EL (cell line): ENCODE measurements at regions not wholly inside any gene's neighbourhood (a gene's known extent, or its start where the extent isn't known, plus 50 kb on each side); places are given as distances from the start of the nearest gene placed in this dataset.
"Not testable (repeated sequence)": the region's sequence is repeated elsewhere in the genome, so short reads cannot be mapped to it uniquely, and the experiment has no call there.

Experiments
- DNase-seq: peaks from one replicate; pipeline ENCODE4 v3.0.0-alpha.2; 2016

DNA sequence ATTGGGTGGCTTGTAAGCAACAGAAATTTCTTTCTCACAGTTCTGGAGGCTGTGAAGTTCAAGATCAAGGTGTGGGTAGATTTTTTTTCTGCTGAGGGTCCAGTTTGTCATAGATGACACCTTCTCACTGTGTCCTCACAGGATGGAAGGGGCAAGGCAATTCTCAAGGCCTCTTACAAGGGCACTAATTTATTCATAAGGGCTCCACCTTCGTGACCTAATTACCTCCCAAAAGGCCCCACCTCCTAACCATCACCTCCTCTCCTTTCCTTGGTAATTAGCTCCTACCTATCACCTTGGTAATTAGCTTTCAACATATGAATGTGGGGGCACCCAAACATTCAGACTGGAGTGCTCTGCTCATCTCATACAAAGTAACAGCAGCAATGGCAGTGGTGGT is 92.3 kb upstream of the CD44 start:
- DNase-seq = no peak

DNA sequence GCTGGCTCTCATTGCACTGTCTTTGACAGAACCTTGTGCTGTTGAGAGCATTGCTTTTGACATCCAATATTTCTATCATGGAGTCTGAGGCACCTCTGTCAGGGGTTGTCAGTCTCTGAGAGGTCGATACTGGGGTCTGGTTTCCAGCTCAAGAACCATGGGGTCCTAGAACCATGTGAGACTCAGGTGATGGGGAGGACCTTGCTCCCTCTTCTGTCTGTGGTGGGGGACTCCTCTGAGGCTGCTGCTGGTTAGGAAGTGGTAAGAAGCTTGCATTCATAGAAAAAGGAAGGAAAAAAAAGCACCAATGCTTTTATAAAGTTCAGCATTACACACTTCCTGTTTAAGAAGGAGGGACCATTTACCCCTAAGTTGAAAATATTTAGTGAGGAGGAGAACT is 91.8 kb upstream of the CD44 start:
- DNase-seq = no peak

DNA sequence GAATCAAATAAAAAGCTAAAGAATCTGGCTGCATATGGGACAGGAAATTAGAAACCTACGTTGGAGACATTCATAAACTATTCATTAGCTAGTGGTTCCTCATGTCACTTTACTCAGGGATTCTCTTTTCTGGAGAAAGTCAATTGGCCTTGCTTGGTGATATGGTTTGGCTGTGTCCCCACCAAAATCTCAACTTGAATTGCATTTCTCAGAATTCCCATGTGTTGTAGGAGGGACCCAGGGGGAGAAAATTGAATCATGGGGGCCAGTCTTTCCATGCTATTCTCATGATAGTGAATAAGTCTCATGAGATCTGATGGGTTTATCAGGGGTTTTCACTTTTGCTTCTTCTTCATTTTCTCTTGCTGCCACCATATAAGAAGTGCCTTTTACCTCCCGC is 91.2 kb upstream of the CD44 start:
- no peak for DNase-seq

DNA sequence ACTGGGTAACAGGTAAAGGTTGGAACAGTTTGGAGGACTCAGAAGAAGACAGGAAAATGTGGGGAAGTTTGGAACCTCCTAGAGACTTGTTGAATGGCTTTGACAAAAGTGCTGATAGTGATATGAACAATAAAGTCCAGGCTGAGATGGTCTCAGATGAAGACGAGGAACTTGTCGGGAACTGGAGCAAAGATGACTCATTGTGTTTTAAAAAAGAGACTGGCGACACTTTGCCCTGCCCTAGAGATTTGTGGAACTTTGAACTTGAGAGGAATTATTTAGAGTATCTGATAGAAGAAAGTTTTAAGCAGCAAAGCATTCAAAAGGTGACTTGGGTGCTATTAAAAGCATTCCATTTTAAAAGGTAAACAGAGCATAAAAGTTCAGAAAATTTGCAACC is 90.6 kb upstream of the CD44 start:
- not testable (repeated sequence) for DNase-seq

DNA sequence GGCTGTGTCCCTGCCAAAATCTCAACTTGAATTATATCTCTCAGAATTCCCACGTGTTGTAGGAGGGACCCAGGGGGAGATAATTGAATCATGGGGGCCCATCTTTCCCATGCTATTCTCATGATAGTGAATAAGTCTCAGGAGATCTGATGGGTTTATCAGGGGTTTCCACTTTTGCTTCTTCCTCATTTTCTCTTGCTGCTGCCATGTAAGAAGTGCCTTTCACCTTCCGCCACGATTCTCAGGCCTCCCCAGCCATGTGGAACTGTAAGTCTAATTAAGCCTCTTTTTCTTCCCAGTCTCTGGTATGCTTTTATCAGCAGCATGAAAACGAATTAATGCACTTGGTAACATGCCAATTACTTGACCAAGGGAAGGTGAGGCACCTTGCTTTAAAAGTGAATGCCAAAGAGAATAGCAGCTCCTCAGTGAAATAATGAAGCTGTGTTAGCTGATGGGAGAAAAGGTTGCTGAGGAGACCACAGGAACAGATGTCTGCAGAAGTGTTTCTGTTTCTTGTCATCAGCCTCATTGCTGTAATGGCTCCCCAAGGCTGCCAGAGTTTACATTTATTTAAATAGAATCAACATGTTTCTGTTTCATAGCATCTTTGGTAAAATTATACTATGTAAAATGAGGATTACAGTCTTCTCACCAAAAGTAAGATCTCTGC is 89.0 kb upstream of the CD44 start:
- DNase-seq = no peak

DNA sequence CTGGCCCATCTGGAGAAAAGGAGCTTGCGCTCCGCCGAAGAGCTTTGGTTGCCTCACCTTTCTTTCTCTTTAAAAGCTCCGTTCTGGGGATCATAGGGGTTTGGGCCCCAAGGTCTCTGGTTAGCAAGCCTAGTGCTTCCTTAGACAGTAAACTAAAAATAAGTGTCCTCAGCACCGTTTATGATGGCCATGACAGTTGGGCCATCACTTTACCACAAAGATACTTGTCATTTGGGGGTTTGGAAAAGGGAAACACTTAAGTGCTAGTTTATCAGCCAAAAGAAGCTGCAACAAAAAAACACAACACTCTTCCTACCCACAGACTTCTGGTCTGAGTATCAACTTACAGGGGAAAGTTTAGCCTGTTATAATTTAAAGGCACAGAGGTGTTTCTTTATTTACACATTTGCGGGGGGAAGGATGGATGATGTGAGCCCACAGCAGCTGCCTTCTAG is 88.4 kb upstream of the CD44 start:
- no peak for DNase-seq

DNA sequence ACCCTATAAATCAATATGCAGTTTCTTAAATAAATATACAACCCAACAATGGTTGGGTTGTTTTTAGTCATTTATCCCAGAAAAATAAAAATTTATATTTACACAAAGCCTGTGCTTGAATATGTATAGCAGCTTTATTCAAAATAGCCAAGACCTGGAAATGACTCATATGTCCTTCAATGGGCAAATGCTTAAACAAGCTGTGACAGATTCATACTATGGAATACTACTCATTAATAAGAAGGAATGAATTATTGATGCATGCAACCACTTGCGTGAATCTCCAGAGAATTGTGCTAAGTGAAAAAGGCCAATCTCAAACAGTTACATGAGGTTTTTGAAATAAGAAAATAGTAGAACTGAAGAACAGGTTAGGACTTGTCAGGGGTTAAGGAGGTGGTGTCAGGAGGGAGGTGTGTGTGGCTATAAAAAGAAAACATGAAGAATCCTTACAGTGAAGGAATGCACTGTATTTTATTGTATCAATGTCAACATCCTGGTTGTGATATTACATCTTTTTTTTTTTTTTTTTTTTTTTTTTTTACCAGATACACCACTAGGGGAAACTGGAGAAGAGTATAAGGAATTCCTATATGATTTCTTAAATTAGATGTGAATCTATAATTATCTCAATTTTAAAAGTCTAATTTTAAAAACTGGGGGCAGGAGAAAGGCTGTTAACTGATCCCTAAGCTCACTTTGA is 82.4 kb upstream of the CD44 start:
- DNase-seq = no peak

DNA sequence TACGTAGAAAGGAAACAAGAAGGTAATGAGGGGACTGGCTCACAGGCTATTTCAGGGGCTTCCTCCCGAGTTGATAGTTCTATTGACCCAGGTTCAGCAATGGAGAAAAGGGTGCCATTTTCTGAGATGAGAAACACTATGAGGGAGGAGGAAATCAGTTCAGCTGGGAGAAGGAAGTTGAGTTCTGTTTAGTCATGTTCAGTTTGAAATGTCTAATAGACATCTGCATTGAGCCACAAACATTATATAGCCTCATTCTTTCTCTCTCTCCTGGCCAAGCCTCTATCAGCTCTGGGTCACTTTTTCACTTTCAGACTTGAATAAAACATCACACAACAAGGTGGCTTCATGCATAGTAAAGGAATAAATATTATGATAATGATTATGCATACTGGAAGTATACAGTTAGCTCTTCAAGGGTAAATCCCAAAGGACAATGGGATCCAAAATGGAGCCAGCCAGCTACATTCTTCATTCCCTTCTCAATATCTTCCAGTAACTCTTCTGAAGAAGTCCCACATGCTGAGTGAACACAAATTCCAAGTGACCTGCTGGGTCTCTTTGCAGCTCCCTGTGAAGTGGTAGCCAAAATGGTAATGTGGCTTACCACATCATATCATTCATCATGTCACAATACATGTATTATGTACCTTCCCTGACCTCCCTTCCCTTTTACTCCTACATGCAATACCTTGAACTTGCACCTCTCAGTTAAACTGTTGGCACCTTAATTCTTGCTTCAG is 80.9 kb upstream of the CD44 start:
- DNase-seq = no peak

DNA sequence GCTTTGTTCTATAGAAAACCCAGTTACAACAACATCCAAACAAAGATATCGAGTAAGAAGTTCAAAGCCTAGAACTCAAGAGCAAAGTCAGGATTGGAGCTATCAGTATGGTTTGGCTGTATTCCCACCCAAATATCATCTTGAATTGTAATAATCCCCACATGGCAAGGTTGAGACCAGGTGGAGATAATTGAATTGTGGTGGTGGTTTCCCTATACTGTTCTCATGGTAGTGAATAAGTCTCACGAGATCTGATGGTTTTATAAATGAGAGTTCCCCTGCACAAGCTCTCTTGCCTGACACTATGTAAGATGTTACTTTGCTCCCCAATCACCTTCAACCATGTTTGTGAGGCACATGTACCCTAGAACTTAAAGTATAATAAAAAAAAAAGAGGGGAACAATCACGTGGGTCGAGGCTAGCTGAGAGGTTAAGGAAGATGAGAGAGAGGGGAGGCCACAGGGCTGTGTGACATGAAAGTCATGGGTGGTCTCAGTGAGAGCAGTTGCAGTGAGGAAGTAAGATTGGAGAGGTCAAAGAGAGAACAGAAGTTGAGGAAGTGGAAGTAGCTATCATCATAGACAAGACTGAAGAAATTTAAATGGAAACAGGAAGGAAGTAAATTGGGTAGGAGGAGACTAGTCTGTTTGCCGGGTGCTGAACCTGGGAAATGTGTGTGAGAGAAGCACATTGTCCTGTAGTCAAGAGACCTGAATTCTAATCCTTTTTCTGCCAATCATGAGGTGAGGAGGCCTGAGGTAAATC is 80.1 kb upstream of the CD44 start:
- no peak for DNase-seq

DNA sequence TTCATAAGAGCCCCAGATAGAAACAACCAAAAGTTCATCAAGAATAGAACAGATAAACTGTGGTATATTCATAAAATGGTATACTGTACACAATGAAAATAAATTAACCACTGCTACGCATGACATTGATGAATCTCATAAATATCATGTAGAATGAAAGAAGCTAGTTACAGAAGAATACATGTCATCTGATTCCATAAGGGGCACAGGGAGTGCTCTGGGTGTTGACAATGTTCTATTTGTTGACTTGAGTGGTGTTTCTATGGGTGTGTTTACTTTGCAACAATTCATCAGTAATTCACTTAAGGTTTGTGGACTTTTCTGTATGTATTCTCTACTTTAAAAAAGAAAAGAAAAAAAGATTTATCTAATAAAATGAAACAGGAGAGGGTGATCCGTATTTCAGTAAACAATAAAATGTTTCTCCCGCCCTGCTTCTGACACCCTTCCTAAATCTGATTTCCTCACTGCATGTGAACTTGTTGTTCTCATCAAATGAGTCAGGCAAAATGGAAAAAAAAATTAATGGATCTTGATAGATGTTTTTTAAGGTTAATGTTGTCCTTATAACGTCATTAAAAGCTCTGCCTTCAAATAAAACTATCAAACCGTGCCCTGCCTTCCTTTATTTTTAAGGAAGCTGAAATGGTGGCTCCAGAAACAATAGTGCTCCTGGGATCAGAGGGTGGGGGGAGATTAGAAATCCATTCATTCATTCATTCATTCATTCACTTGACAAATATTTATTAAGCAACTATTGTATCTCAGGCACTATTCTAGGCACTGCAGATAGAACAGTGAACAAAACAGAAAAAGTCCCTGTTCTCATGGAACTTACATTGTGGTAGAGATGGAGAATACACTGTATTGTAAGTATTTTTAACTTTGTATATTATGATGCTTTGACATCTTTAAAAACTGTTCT is 77.2 kb upstream of the CD44 start:
- DNase-seq = no peak

DNA sequence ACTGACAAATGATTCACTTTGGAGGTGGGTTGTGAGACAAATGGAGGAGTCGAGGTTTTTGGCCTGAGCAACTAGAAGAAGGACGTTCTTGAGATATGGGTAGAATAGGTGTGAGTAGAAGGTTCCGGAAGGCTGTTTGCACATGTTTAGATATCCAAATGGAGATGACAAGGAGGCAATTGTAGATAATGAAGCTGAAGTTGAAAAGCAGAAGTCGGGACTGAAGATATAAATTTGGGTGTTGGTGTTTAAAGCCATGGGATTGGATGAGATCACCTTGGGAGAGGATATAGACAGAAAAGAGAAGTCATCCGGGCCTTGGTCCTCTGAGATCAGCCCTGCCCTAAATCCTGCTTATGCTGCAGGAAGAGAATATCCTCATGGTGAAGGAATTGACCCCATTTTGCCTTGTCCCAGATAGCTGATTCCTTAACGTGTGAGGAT is 75.5 kb upstream of the CD44 start:
- no peak for DNase-seq

DNA sequence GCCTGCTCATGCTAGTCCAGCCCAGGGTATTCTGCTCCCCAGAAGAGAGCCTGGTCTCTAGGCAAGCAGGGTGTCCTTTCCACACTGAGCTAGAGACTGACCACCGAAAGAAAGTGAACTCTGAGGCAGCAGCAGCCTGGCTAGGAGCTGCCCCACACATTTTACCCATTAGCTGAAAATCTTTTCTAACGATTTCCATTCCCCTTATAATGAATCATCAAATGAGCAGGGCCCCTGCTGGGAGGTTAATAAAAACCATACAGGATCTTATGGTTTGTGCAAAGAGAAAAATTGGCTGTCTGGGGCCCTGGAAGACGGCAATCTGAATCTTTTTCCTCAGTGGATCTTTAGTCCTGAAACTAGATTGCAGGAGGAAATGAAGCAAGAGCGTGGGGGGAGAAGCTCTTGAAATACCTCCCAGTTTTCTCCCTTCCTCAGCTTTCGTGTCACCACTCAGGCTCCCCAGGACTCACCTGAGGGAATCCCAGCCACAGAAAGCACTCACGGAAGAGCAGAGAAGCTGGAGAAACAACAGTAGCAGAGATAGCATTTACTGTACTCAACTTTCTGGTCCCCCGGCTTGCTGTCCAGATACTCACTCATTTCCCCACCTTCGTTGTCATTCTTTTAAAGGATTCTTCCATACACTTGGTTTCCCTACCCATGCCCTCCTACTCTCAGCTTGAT is 74.7 kb upstream of the CD44 start:
- peak; percentile 79 for DNase-seq

DNA sequence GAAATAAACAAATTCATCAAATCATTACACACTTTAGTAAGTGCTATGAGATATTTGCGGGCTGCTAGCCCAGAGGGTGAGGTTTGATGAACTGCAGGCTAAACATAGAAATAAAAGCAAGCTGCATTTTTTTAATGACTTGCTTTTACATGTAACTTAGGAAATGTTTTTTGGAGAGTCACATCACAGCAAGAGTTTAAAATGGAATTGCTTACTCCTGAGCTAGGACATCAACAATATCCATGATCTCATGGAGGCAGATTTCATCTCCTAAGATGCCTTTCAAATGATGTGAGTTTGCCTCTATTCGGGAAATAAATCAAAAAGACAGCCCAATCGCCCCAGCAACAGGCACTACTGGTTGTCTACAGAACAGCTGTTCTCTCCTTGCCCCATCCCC is 73.4 kb upstream of the CD44 start:
- DNase-seq = peak; percentile 45

DNA sequence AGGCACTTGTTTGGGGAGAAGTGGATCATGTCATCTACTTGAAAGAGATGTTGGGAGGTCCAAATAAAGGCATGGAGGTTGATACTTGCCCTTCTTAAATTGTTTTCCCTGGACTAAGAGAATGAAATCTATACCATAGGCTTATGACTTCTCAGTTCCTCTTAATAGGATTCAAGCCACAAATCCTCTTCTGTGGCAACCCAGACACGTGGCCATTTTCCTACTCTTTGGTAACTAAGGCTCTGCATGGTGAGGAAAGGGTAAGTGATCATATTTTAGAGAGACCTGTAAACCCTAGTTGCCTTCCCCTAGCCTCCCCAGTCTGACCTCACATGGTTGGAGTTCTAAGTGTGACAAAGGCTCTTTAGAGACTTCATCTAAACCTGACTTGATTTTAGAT is 72.9 kb upstream of the CD44 start:
- DNase-seq = no peak

DNA sequence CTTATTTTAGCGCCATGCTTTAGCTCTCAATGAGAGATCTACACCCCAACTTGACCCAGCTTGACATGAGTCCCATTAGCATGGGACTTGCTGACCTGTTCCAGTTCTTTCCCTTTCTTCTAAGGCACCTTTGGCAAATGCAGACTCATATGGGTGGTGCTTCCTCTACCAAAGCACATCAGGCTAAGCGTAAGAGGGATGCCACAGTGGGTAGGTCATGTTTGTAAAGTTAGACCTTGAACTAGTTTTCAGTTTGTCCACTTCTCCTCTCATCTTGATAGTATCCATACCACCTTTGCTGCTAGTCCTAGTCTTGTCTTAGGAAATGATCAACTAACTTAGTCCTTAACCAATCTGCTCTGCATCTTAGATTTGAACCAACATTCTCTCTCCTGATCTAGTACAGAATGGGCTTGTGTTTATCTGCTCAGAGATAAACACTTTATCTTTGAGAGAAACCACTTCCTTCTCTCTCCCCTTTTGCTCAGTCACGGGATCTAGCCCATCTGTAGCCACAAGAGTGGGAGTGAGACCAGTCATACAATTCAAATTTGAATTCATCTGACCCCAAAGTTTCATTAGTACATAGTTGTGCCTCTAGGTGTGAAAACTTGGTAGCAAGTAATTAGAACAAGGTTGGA is 72.1 kb upstream of the CD44 start:
- no peak for DNase-seq

DNA sequence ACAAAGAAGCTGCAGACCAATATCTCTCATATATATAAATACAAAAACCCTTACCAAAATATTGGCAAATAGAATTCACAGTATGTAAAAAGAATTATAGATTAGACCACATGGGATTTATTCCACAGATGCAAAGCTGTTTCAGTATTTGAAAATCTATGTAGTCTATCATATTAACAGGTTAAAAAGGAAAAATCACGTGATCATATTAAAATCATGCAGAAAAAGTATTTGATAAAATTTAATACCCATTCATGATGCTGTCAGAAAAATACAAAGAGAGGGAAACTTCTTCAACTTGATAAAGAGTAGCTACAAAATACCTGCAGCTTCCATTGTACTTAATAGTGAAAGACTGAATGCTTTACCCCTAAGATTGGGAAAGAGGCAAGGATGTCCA is 67.2 kb upstream of the CD44 start:
- no peak for DNase-seq

DNA sequence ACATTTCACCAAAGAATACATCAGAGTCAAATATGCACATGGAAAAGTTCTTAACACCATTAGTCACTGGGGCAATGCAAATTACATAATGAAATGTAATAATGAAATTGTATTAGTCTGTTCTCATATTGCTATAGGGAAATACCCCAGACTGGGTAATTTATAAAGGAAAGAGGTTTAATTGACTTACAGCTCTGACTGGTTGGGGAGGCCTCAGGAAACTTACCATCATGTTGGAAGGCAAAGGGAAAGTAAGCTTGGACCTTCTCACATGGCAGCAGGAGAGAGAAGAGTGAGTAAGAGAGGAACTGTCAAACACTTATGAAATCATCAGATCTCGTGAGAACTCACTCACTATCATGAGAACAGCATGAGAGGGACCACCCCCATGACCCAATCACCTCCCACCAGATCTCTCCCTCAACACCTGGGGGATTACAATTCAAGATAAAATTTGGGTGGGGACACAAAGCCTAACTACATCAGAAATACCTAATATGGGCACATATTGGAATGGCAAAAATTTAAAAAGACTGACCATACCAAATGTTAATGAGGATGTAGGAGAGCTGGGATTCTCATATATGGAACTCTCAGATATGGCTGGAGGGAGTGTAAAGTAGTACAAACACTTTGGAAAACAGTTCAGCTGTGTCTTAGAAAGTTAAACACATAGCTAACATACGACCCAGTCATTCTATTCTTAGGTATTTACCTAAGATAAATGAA is 65.1 kb upstream of the CD44 start:
- DNase-seq = peak; percentile 34

DNA sequence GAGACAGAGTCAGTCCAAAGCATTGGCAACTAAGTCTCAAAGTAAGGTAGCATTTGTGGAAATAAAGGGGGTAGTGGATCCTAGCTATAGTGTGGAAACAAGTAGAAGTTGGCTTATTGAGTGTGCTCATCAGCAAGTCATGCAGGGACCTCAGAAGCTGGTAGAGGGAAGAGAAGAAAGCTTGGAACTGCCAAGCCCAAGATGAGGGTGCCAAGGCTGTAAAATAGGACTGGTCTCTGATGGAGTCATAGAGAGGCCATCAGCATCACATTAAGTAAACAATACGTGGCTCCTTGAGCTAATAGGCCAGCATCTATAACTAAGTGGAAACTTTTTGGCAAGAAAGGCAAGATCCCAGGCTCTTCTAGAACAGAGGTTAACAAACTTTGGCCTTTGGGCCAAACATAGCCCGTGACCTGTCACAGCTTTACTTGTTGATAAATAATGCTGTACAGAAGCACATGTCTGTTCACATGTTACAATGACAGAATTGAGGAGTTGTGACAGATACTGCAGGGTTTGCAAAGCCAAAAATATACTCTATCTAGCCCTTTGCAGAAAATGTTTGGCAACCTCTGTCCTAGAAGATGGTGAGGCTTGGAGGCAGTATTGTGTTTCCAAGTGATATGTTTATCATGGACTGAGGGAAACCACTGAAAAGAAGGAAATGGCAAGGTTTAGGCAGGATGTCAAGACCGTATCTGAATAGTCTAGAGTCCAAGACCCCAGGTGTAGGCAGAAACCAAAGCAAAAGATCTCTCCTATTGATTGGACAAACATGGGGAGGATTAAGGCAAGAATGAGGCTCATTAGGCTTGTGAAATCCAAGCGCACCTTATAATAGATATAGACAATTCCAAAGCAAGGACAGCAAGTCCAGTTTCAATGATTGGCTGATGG is 62.5 kb upstream of the CD44 start:
- DNase-seq = no peak
